ENCODE measurements at regions not wholly inside any gene's neighbourhood (a gene's known extent, or its start where the extent isn't known, plus 50 kb on each side); places are given as distances from the start of the nearest gene placed in this dataset.

- H3K27ac ChIP-seq = no peak overlapping the region
- TF ChIP-seq ZFX (IDR thresholded peaks at IDR 0.05) = no peak
- no peak for TF ChIP-seq CTCF (conservative IDR thresholded peaks at IDR 0.05)
Measured at GRCh38 chr2:42929546-42930024, 137.2 kb upstream of the HAAO start.

DNA sequence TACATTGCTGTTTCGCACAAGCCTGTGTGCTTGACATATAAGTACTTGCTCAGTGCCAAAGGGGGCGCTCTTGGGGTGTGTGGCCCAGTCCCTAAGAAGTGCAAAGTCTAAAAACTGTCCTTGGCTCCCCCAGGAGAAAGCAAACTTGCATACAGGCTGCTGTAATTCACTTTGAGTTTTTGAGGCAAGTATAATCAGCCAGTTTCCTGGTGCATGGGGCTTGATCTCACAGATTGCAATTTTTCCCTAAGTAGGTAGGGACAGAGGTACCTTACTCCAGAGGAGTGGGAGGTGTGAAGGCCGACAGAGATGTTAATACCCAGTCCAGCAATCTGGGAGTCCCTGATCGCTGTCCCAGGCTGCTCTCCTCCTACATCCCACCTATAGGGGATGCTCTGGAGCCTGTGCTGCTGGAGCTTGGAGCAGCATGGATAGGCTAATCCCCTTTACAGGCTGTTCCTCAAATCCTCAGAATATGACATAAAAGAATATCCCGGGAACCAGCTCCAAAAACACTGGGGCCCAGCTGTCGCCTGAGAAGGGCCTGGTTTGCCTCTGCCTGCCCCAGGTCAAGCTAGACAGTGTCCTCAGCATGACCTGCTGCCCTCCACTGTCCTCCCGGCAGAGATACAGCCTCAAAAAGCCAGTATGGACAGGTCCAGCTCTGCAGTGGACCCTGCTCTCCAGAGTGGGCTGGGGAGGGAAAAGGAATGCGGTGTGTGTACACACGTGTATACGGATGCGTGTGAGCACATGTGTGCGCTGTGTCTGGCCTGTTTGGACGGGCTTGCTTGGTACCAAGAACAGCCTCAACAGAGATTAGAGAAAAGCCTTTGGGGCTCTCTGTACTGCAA lies 136.5 kb upstream of the HAAO start:
- TF ChIP-seq CTCF (conservative IDR thresholded peaks at IDR 0.05) = no peak; the same call in 1 of the 2 replicates
- no peak for TF ChIP-seq ZFX (IDR thresholded peaks at IDR 0.05)
- no peak overlapping the region for H3K27ac ChIP-seq

GRCh38 chr2:42928161-42928691 lies 135.8 kb upstream of the HAAO start:
- no peak overlapping the region for H3K27ac ChIP-seq
- TF ChIP-seq ZFX (IDR thresholded peaks at IDR 0.05) (no peak), CTCF (conservative IDR thresholded peaks at IDR 0.05) (no peak)

GRCh38 chr2:42927334-42928160 lies 135.2 kb upstream of the HAAO start:
- TF ChIP-seq CTCF (conservative IDR thresholded peaks at IDR 0.05) = no peak
- no peak for TF ChIP-seq ZFX (IDR thresholded peaks at IDR 0.05)
- no peak overlapping the region for H3K27ac ChIP-seq

- no peak for TF ChIP-seq CTCF (conservative IDR thresholded peaks at IDR 0.05)
- TF ChIP-seq ZFX (IDR thresholded peaks at IDR 0.05) = no peak; the same call in 1 of the 2 replicates
- H3K27ac ChIP-seq = peak overlapping the region; percentile 63
Measured at GRCh38 chr2:42926434-42927333, 134.3 kb upstream of the HAAO start.

- H3K27ac ChIP-seq = peak overlapping the region; percentile 63
- TF ChIP-seq ZFX (IDR thresholded peaks at IDR 0.05) (peak; percentile 59; the same call in 1 of the 2 replicates), CTCF (conservative IDR thresholded peaks at IDR 0.05) (no peak)
Measured at GRCh38 chr2:42925742-42926433, 133.5 kb upstream of the HAAO start.
